HFFc6 (cell line): ENCODE measurements at regions not wholly inside any gene's neighbourhood (a gene's known extent, or its start where the extent isn't known, plus 50 kb on each side); places are given as distances from the start of the nearest gene placed in this dataset.

Source experiments
- DNase-seq: peaks from one replicate; pipeline ENCODE4 v3.0.0-alpha.2; 2018
- H3K27ac Mint-ChIP-seq: 2 replicates; pipeline ENCODE4 v1.8.0; 2020; ENCODE audit warnings: mild to moderate bottlenecking, mixed read lengths
- H3K27me3 Mint-ChIP-seq: 2 replicates; pipeline ENCODE4 v1.8.0; 2021; ENCODE audit warnings: mild to moderate bottlenecking, moderate library complexity, mixed read lengths; ENCODE audit not compliant: insufficient read depth
- H3K36me3 Mint-ChIP-seq: 2 replicates; pipeline ENCODE4 v1.8.0; 2021; ENCODE audit warnings: low read depth, mixed read lengths
- H3K4me1 Mint-ChIP-seq: 2 replicates; pipeline ENCODE4 v1.8.0; 2020; ENCODE audit warnings: low read depth, mixed read lengths
- H3K4me3 Mint-ChIP-seq: 2 replicates; pipeline ENCODE4 v1.8.0; 2020; ENCODE audit warnings: mild to moderate bottlenecking, moderate library complexity, mixed read lengths
- H3K9me3 Mint-ChIP-seq: 2 replicates; pipeline ENCODE4 v1.8.0; 2020; ENCODE audit warnings: mild to moderate bottlenecking, mixed read lengths
- TF ChIP-seq, protein P1 (sequence below): fragments of 200-600 bp; sonication (generic); IDR thresholded peaks from 2 replicates; pipeline ENCODE4 v1.5.0; 2021; ENCODE audit warnings: antibody characterized with exemption, mild to moderate bottlenecking

GRCh38 chr4:62359441-62360155, 1159.5 kb downstream of the ADGRL3 start:
- H3K27ac Mint-ChIP-seq = no peak overlapping the region
- no peaks in the 10 kb centered on the region for H3K27me3 Mint-ChIP-seq
- H3K9me3 Mint-ChIP-seq = peaks cover 21% of the 10 kb centered on the region
- no peaks in the 10 kb centered on the region for H3K36me3 Mint-ChIP-seq
- no peak overlapping the region for H3K4me3 Mint-ChIP-seq
- DNase-seq = no peak
- TF ChIP-seq, protein P1, sequence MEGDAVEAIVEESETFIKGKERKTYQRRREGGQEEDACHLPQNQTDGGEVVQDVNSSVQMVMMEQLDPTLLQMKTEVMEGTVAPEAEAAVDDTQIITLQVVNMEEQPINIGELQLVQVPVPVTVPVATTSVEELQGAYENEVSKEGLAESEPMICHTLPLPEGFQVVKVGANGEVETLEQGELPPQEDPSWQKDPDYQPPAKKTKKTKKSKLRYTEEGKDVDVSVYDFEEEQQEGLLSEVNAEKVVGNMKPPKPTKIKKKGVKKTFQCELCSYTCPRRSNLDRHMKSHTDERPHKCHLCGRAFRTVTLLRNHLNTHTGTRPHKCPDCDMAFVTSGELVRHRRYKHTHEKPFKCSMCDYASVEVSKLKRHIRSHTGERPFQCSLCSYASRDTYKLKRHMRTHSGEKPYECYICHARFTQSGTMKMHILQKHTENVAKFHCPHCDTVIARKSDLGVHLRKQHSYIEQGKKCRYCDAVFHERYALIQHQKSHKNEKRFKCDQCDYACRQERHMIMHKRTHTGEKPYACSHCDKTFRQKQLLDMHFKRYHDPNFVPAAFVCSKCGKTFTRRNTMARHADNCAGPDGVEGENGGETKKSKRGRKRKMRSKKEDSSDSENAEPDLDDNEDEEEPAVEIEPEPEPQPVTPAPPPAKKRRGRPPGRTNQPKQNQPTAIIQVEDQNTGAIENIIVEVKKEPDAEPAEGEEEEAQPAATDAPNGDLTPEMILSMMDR = no peak
- no peaks in the 10 kb centered on the region for H3K4me1 Mint-ChIP-seq

DNA sequence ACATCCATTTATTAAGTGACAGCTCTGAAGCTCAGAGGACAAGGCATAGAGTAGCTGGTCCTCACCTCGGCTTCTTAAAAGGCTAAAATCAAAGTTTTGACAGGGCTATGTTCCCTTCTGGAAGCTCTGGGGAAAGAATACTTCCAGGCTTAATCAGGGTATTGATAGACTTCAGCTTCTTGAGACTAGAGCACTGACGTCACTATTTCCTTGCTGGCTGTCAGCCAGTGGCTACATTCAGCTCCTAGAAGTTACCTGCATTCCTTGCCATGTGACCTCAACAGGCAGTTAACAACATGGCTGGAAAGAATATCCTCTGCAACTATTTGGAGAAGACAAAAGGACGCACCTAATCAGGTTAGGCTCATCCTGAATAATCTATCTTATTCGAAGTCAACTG, 1144.8 kb downstream of the ADGRL3 start:
- H3K4me3 Mint-ChIP-seq = no peak overlapping the region
- H3K9me3 Mint-ChIP-seq = peaks cover 35% of the 10 kb centered on the region
- no peak for DNase-seq
- H3K27ac Mint-ChIP-seq = no peak overlapping the region
- TF ChIP-seq, protein P1 = no peak
- no peaks in the 10 kb centered on the region for H3K4me1 Mint-ChIP-seq
- 0 out of 2 replicates have a peak, but pooled peaks cover 4% of the 10 kb centered on the region for H3K36me3 Mint-ChIP-seq
- H3K27me3 Mint-ChIP-seq = no peaks in the 10 kb centered on the region

- Mint-ChIP-seq H3K27ac (no peak overlapping the region), H3K36me3 (0 out of 2 replicates have a peak, but pooled peaks cover 5% of the 10 kb centered on the region), H3K4me1 (no peaks in the 10 kb centered on the region), H3K27me3 (no peaks in the 10 kb centered on the region), H3K4me3 (no peak overlapping the region), H3K9me3 (peaks cover 35% of the 10 kb centered on the region)
- TF ChIP-seq, protein P1 = no peak
- DNase-seq = no peak
Observed at GRCh38 chr4:62344474-62344873, 1144.3 kb downstream of the ADGRL3 start.

DNA sequence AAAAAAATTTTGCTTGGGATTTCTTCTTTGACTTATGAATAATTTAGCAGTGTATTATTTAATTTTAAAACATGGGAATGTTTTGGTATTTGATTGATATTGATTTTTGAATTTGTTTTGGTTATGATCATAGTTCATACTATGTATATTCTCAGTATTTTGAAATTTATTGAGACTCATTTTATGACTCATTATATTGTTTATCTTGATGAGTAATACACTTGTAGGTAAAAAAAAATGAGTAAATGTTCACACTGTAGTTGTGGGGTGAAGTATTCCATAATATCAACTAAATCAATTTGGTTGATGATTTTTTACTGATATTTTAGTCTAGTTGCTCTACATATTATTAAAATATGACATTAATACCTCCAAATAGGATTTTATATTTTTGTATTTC, 1142.2 kb downstream of the ADGRL3 start:
- peaks cover 45% of the 10 kb centered on the region for H3K9me3 Mint-ChIP-seq
- H3K27me3 Mint-ChIP-seq = no peaks in the 10 kb centered on the region
- peaks cover 10% of the 10 kb centered on the region; the same call in 1 of the 2 replicates for H3K36me3 Mint-ChIP-seq
- H3K27ac Mint-ChIP-seq = no peak overlapping the region
- H3K4me1 Mint-ChIP-seq = no peaks in the 10 kb centered on the region
- TF ChIP-seq, protein P1 = no peak
- no peak overlapping the region for H3K4me3 Mint-ChIP-seq
- no peak for DNase-seq

DNA sequence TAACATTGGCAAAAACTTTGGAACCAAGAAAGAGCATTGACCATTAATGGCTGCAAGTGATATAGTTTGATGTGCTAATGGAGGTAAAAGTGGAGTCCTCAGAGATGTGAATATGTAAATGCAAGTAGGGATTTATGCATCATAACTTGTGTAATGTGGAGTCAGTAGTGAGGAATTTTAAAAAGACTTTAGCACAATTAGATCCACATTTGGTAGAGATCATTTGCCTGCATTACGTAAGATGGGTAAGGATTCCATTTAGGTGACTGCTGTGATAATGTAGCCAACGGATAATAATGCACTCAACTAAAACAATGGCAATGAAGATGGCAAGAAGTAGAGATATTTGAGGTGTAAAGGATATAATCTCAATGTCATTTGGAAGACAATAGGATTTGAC, 1128.4 kb downstream of the ADGRL3 start:
- no peaks in the 10 kb centered on the region for H3K36me3 Mint-ChIP-seq
- H3K4me1 Mint-ChIP-seq = no peaks in the 10 kb centered on the region
- no peak overlapping the region for H3K4me3 Mint-ChIP-seq
- no peak overlapping the region for H3K27ac Mint-ChIP-seq
- peaks cover 28% of the 10 kb centered on the region for H3K9me3 Mint-ChIP-seq
- no peaks in the 10 kb centered on the region for H3K27me3 Mint-ChIP-seq
- DNase-seq = no peak
- TF ChIP-seq, protein P1 = no peak
